Activated naive CD4-positive, alpha-beta T cell treated with anti-CD3 and anti-CD28 coated beads, Interleukin-2, amount 50 U/mL, for 24 hours (primary cell): ENCODE measurements at regions not wholly inside any gene's neighbourhood (a gene's known extent, or its start where the extent isn't known, plus 50 kb on each side); places are given as distances from the start of the nearest gene placed in this dataset.
A peak's percentile ranks its signal among the peaks of the same experiment; 100 is the strongest.
"Not testable (repeated sequence)": the region's sequence is repeated elsewhere in the genome, so short reads cannot be mapped to it uniquely, and the experiment has no call there.

Experiments
- H3K27ac Mint-ChIP-seq: one replicate; pipeline ENCODE4 v1.8.0; 2021; ENCODE audit warnings: mild to moderate bottlenecking, mixed read lengths
- H3K27me3 Mint-ChIP-seq: one replicate; pipeline ENCODE4 v1.8.0; 2021; ENCODE audit warnings: mixed read lengths
- H3K36me3 Mint-ChIP-seq: one replicate; pipeline ENCODE4 v1.8.0; 2021; ENCODE audit warnings: mixed read lengths
- H3K4me1 Mint-ChIP-seq: one replicate; pipeline ENCODE4 v1.8.0; 2021; ENCODE audit warnings: mixed read lengths
- H3K4me3 Mint-ChIP-seq: one replicate; pipeline ENCODE4 v1.8.0; 2021; ENCODE audit warnings: mild to moderate bottlenecking, mixed read lengths
- H3K9me3 Mint-ChIP-seq: one replicate; pipeline ENCODE4 v1.8.0; 2021; ENCODE audit warnings: mixed read lengths

DNA sequence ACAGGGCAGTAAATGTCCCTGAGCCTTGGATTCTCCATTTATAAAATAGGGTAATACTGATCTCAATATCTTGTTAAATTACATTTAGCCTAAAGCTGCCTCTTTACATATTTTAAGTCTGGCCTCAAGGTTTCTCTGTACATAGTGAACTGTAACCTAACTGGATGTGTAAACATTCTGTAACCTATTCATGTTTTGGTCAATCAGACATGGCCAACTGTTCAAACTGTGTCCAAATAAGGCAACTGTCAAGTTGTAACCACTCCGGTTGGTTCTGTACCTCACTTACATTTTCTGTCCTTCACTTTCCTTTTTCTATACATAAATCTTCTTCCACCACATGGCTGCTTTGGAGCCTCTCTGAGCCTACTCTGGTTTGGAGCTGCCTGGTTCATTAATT, 107.1 kb upstream of the ITGB1 start:
- H3K4me3 Mint-ChIP-seq = no peak overlapping the region
- H3K9me3 Mint-ChIP-seq = no peaks in the 10 kb centered on the region
- H3K27me3 Mint-ChIP-seq = no peaks in the 10 kb centered on the region
- H3K36me3 Mint-ChIP-seq = peaks cover 1% of the 10 kb centered on the region
- no peak overlapping the region for H3K27ac Mint-ChIP-seq
- peaks cover 12% of the 10 kb centered on the region for H3K4me1 Mint-ChIP-seq

DNA sequence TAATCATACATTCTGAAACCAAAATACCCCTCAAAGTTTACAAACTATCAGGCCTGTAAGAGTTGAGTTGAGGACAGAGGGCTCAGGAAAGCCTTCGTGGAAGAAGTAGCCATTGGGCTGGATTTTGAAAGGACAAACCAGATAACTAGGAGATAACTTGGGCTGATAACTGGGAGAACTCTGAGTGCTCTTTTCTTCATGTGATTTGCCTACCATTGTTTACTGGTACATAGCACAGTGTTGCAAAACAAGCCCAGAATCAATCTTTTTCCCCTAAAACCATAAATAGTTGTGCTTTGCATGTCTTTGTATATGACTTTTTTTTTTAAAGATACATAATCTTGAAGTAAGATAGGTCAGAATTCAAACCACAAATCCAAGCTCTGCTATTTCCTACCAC, 106.7 kb upstream of the ITGB1 start:
- H3K27me3 Mint-ChIP-seq = no peaks in the 10 kb centered on the region
- no peak overlapping the region for H3K27ac Mint-ChIP-seq
- H3K4me1 Mint-ChIP-seq = peaks cover 12% of the 10 kb centered on the region
- H3K9me3 Mint-ChIP-seq = no peaks in the 10 kb centered on the region
- H3K4me3 Mint-ChIP-seq = no peak overlapping the region
- H3K36me3 Mint-ChIP-seq = peaks cover 1% of the 10 kb centered on the region

DNA sequence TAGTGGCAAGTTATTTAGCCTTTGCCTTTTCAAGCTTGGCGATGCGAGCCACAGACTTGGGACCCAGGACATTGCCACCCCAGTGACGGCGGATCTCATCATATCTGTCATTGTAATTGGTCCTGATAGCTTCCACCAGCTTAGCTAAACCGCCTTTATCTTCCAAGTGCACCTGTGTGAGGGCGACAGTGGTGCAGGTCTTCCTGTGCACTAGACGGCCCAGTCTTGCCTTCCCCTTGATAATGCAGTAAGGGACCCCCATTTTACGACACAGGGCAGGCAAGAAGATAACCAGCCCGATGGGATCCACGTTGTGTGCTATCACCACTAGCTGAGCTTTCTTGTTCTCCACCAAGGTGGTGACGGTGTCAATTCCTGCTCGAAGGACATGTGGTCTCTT, 99.6 kb upstream of the ITGB1 start:
- H3K4me1 Mint-ChIP-seq = no peaks in the 10 kb centered on the region
- no peaks in the 10 kb centered on the region for H3K36me3 Mint-ChIP-seq
- H3K4me3 Mint-ChIP-seq = no peak overlapping the region
- no peaks in the 10 kb centered on the region for H3K27me3 Mint-ChIP-seq
- no peak overlapping the region for H3K27ac Mint-ChIP-seq
- no peaks in the 10 kb centered on the region for H3K9me3 Mint-ChIP-seq

DNA sequence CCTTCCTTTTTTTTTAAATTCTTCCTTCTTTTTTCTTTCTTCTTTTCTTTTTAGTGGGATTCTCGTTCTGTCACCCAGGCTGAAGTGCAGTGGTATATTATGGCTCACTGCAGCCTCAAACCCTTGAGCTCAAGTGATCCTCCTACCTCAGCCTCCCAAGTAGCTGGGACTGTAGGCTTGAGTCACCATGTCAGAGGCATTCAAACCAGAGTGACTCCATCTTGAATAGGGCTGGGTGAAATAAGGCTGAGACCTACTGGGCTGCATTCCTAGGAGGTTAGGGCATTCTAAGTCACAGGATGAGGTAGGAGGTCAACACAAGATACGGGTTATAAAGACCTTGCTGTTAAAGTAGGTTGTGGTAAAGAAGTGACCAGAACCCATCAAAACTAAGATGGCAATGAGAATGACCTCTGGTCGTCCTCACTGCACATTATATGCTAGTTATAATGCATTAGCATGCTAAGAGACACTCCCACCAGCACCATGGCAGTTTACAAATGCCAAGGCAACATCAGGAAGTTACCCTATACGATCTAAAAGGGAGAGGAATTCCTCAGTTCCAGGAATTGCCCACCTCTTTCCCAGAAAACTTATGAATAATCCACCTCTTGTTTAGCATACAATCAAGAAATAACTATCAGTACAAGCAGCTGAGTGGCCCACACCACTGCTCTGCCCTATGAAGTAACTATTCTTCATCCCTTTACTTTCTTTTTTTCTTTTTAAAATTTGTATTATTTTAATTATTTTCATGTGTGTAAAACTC, 99.0 kb upstream of the ITGB1 start:
- H3K27me3 Mint-ChIP-seq = no peaks in the 10 kb centered on the region
- no peak overlapping the region for H3K4me3 Mint-ChIP-seq
- no peaks in the 10 kb centered on the region for H3K4me1 Mint-ChIP-seq
- no peaks in the 10 kb centered on the region for H3K36me3 Mint-ChIP-seq
- no peaks in the 10 kb centered on the region for H3K9me3 Mint-ChIP-seq
- H3K27ac Mint-ChIP-seq = no peak overlapping the region

DNA sequence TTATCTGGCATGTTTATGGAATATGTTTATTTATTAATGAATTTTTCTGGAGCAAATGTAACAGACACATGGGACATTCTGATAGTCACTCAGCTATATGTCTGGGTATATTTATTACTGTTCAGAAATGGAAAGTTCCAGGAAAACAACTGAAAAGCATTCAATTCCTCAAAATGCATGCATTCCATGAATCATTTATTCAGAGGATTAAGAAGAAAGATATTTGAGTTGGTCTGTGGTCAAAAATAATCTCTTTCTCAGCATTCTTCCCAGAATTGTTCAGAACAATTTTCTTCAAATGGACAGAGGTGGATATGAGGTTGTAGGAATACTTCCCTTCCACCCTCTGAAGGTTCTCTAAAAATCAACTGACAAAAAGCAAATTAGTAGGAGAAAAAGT, 97.6 kb upstream of the ITGB1 start:
- no peaks in the 10 kb centered on the region for H3K36me3 Mint-ChIP-seq
- H3K27me3 Mint-ChIP-seq = no peaks in the 10 kb centered on the region
- H3K27ac Mint-ChIP-seq = no peak overlapping the region
- no peaks in the 10 kb centered on the region for H3K9me3 Mint-ChIP-seq
- H3K4me1 Mint-ChIP-seq = peaks cover 9% of the 10 kb centered on the region
- no peak overlapping the region for H3K4me3 Mint-ChIP-seq

DNA sequence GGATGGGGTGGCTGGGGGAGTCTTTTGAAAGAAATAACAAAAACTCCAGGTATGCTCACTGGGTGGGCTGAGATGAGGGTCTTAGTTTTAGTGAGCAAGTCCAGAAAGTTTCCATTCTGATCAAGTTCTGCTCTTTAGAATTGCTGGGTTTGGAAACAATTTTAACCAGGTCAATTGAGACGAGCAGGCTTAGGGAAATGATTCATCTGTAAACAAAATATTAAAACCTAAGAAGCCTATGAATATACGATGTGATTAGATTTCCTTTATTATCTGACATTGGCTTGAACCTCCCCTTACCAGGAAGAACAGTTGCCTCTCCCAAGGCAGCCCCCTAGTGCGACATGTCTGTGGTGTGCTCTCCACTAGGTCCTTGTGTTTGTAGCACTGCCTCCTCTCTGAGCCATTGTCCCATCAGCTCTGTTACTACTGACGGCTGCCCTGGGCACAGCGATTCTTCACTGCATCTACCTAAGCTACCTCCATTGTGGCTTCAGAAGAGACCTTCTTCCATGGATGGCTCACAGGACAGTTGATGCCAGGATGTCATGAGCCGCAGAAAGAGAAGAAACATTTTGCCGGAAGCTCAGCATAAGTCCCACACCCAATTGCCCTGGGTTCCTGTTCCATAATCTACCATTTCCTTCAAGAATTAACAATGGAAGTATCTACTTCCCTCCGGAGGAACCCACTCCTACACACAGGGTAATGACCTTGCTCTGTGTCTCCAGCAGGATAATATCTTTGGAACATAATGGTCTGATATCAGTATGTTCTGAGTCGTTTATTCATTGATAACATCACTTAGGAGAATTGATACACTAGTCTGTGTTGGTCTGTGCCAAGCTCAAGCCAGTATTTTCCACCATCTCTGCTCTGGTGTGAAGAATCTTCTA, 95.1 kb upstream of the ITGB1 start:
- no peaks in the 10 kb centered on the region for H3K9me3 Mint-ChIP-seq
- H3K36me3 Mint-ChIP-seq = no peaks in the 10 kb centered on the region
- H3K27me3 Mint-ChIP-seq = no peaks in the 10 kb centered on the region
- H3K27ac Mint-ChIP-seq = no peak overlapping the region
- H3K4me3 Mint-ChIP-seq = no peak overlapping the region
- H3K4me1 Mint-ChIP-seq = peaks cover 14% of the 10 kb centered on the region

DNA sequence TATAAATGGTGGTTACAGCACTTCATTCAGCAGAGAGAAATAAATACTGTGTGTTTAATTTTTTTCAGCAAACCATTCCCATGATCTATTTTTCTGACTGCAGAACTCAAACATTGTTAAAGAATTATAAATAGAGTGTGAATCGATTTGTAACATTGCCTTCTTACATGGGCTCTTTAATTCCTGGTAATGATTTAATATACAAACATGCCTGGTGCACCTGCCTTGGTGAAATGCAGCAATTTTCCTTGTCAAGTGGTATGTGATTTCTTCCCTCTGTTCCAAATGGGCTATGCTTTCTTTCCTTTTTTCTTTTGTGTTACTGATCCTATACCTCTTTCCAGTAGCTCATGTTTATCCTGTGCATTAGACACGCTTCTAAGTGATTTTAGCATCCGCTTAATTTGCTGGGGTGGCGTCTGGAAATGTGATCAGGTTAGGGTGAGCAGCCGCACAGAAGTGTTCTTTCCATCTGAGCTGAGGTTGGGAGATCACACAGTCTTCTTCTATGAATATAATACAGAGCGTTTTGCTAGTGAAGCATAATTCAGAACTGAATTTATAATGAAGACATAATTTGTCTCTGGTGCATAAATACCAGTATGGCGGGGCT, 94.3 kb upstream of the ITGB1 start:
- H3K4me3 Mint-ChIP-seq = no peak overlapping the region
- H3K36me3 Mint-ChIP-seq = no peaks in the 10 kb centered on the region
- H3K9me3 Mint-ChIP-seq = no peaks in the 10 kb centered on the region
- no peak overlapping the region for H3K27ac Mint-ChIP-seq
- no peaks in the 10 kb centered on the region for H3K27me3 Mint-ChIP-seq
- H3K4me1 Mint-ChIP-seq = peaks cover 14% of the 10 kb centered on the region

DNA sequence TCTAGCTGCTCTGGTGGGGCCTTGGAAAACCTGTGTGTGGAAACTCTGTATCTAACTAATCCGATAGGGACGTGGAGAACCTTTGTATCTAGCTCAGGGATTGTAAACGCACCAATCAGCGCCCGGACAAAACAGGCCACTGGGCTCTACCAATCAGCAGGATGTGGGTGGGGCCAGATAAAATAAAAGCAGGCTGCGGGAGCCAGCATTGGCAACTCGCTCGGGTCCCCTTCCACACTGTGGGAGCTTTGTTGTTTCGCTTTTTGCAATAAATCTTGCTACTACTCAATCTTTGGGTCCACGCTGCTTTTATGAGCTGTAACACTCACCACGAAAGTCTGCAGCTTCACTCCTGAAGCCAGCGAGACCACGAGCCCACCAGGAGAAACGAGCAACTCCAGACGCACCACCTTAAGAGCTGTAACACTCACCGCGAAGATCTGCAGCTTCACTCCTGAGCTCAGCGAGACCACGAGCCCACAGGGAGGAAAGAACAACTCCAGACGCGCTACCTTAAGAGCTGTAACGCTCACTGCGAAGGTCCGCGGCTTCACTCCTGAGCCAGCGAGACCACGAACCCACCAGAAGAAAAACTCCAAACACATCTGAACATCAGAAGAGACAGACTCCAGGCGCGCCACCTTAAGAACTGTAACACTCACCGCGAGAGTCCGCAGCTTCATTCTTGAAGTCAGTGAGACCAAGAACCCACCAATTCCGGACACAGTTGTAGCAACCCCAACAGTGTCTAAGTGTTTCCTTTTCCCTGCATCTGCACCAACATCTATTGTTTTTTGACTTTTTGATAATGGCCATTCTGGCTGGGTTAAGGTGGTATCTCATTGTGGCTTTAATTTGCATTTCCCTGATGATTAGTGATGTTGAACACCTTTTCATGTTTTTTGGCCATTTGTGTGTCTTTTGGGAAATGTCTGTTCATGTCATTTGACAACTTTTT, 92.2 kb upstream of the ITGB1 start:
- Mint-ChIP-seq H3K4me3 (peak overlapping the region; percentile 82), H3K4me1 (peaks cover 14% of the 10 kb centered on the region)
- not testable (repeated sequence) for H3K36me3 Mint-ChIP-seq, H3K27me3 Mint-ChIP-seq, H3K27ac Mint-ChIP-seq, H3K9me3 Mint-ChIP-seq

DNA sequence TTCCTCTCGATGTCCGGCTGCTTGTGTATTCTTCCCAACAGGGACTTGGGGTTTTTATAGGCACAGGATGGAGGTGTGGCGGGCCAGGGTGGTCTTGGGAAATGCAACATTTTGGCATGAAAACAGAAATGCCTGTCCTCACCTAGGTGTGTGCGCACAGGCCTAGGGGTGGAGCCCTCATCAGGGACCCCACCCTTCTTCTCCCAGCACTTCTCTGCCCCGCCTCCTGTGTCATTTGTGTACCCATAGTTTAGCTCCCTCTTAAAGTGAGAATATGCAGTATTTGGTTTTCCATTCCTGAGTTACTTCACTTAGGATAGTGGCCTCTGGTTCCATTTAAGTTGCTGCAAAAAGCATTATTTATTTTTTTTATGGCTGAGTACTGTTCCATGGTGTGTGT, 90.2 kb upstream of the ITGB1 start:
- no peak overlapping the region for H3K27ac Mint-ChIP-seq
- no peak overlapping the region for H3K4me3 Mint-ChIP-seq

DNA sequence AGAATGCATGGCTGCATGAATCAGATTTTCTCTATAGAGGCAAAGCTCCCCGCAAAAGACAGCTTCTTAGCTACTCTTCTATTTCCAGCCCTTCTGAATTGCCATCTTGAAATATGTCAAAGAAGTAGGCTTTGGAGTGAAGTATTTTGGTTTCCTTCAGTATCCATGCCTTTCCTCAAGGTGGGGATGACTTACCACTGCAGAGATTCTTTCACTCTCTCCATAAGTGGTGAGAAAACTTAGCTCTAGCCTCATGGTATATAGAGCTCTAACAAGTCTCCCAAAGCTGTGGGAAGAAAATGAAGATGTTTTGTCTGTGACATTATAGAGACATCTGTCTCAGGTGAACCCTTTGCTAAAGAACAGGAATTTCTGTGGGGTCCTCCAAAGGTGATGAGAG, 89.6 kb upstream of the ITGB1 start:
- Mint-ChIP-seq H3K4me1 (peaks cover 14% of the 10 kb centered on the region), H3K4me3 (no peak overlapping the region), H3K27ac (no peak overlapping the region), H3K9me3 (no peaks in the 10 kb centered on the region), H3K27me3 (no peaks in the 10 kb centered on the region), H3K36me3 (no peaks in the 10 kb centered on the region)

More for the DNA sequence above, 90.2 kb upstream of the ITGB1 start:
- H3K9me3 Mint-ChIP-seq = no peaks in the 10 kb centered on the region
- H3K27me3 Mint-ChIP-seq = no peaks in the 10 kb centered on the region
- H3K4me1 Mint-ChIP-seq = peaks cover 14% of the 10 kb centered on the region
- H3K36me3 Mint-ChIP-seq = no peaks in the 10 kb centered on the region

DNA sequence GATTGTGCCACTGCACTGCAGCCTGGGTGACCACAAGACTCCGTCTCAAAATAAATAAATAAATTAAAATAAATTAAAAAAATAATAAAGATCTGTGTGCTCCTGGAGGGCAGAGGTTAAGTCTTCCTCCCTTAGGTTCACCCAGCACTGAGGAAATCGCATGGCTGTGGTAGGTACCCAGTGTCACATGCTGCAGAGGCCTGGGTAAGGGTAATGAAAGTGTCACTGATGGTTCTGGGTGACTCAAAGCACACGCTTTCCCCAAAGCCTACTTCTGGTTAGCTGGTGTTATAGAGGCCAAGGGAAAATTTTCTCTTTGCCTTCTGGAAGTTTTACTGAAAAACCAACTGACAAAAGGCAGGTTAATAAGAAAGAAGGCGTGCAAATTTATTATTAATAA, 88.8 kb upstream of the ITGB1 start:
- H3K4me3 Mint-ChIP-seq = no peak overlapping the region
- no peak overlapping the region for H3K27ac Mint-ChIP-seq
- no peaks in the 10 kb centered on the region for H3K9me3 Mint-ChIP-seq
- no peaks in the 10 kb centered on the region for H3K27me3 Mint-ChIP-seq
- peaks cover 14% of the 10 kb centered on the region for H3K4me1 Mint-ChIP-seq
- no peaks in the 10 kb centered on the region for H3K36me3 Mint-ChIP-seq

DNA sequence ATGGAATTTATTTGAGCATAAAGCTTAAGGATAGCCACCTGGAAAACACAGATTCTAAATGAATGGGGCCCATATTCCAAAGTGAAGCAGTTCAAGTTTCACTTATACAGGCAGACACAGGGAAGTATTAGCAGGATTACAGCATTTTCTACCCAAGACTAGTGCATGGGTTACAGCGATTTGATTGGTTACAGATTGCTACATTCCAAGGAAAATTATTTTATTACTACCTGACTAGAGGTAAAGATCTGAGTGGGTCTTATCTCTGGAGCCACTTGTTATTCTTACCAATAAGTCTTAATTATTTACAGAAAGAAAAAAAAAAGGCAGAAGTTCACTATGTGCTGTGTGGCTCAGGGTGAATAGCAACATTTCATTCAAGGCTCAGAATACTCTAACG, 87.4 kb upstream of the ITGB1 start:
- Mint-ChIP-seq H3K27ac (no peak overlapping the region), H3K4me1 (peaks cover 3% of the 10 kb centered on the region), H3K27me3 (no peaks in the 10 kb centered on the region), H3K9me3 (no peaks in the 10 kb centered on the region), H3K36me3 (no peaks in the 10 kb centered on the region), H3K4me3 (no peak overlapping the region)

DNA sequence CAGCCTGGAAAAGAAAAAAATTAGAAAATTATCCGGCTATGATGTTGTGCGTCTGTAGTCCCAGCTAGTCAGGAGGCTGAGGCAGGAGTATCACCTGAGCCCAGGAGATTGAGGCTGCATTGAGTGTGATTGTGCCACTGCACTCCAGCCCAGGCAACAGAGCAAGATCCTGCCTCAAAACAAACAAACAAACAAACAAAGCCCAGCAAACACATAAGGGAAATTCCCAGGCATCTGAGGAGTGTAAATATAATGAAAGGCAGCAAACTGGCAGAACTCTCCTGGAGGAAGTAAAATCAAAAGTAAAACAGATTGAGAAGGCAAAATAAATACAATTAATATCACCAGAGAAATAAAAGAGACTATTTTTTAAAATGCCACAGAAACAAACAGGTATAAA, 84.5 kb upstream of the ITGB1 start:
- H3K4me1 Mint-ChIP-seq = no peaks in the 10 kb centered on the region
- no peaks in the 10 kb centered on the region for H3K9me3 Mint-ChIP-seq
- no peak overlapping the region for H3K4me3 Mint-ChIP-seq
- no peaks in the 10 kb centered on the region for H3K36me3 Mint-ChIP-seq
- H3K27ac Mint-ChIP-seq = no peak overlapping the region
- no peaks in the 10 kb centered on the region for H3K27me3 Mint-ChIP-seq

DNA sequence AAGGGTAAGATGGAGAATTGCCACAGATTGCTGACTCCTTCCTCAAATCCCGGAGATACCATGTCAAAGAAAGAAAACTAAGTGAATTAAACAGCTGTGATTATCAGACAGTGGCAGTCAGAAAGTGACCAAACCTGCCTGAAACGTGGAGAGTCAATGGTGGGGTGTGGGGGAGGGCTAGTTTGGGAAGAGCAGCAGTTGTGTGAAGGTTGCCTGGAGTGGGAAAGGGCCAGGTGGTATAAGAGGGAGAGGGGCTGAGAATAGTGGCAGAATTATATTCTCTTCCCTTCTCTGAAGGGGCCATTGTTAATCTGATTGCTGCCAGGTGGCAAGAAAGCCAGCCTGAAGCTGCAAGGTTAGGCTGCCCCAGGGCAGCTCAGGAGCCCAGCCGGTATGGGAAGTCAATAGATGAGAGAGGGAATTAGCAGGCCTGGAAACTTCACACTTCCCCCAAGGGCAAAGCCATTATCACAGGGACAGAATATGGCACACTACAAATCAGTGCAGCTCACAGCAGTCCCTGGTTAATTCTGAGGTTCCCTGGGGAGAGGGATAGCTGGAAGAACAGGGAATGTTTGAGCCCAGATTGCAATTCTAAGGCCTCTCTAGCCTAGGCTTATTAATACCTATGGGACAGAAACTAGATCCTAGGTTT, 83.9 kb upstream of the ITGB1 start:
- H3K4me3 Mint-ChIP-seq = no peak overlapping the region
- H3K27ac Mint-ChIP-seq = no peak overlapping the region
- H3K27me3 Mint-ChIP-seq = no peaks in the 10 kb centered on the region
- no peaks in the 10 kb centered on the region for H3K4me1 Mint-ChIP-seq
- H3K36me3 Mint-ChIP-seq = no peaks in the 10 kb centered on the region
- no peaks in the 10 kb centered on the region for H3K9me3 Mint-ChIP-seq

DNA sequence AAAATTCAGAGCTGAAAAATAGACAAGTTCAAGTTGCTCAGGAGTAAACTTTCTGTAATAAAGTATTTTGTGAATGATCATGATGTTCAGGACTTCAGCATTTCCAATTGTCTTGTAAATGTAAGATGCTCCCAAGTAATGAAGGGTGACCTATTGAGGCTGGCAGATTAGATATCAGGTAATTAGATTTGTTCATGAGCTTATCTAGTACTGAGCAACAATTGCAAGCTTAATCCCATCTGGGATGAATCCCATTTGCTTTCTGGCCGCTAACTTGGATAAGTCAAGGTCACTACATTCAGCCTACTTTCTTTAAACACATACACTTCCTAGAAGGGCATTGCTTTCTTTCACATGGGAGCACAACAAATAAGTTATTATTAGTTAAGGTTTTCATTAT, 82.4 kb upstream of the ITGB1 start:
- Mint-ChIP-seq H3K27ac (no peak overlapping the region), H3K4me3 (no peak overlapping the region), H3K27me3 (no peaks in the 10 kb centered on the region), H3K4me1 (no peaks in the 10 kb centered on the region), H3K36me3 (no peaks in the 10 kb centered on the region), H3K9me3 (no peaks in the 10 kb centered on the region)
